PC-3 (cell line): ENCODE measurements at regions not wholly inside any gene's neighbourhood (a gene's known extent, or its start where the extent isn't known, plus 50 kb on each side); places are given as distances from the start of the nearest gene placed in this dataset.

Experiments used
- CTCF ChIP-seq: fragments of 300-600 bp; sonication (generic); conservative IDR thresholded peaks from 2 replicates; pipeline ENCODE4 v1.5.1; 2017; ENCODE audit warnings: antibody characterized with exemption, low read depth, mild to moderate bottlenecking, low read length
- EZH2 ChIP-seq: fragments of 300-600 bp; sonication (generic); IDR thresholded peaks from one replicate; pipeline ENCODE4 v1.6.1; 2017; ENCODE audit warnings: antibody characterized with exemption, mild to moderate bottlenecking, low read length; ENCODE audit not compliant: unreplicated experiment
- EZH2phosphoT487 ChIP-seq: fragments of 300-600 bp; sonication (generic); IDR thresholded peaks from 2 replicates; pipeline ENCODE4 v1.6.1; 2018; ENCODE audit warnings: mild to moderate bottlenecking, antibody characterized with exemption, low read length, borderline replicate concordance

DNA sequence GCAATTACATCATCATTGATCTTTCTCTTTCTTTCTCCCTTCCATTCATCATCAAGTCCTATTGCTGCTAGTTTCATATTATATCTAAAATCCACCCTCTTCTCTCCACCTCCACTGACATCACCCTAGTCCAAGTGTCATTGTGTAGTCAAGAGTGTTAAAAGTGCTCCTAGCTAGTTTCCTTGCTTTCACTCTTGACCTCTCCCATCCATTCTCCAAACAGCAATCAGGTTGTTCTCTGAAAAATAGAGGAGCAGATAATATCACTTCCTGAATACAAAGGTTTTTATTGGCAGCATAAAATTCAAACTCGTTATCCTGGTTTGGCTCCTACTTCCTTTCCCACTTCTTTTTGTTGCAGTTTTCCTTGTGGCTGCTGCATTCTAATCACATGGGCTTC lies 61.6 kb upstream of the PHF14 start:
- TF ChIP-seq CTCF (no peak), EZH2phosphoT487 (no peak), EZH2 (no peak)
